OCI-LY7 (cell line): ENCODE measurements at regions not wholly inside any gene's neighbourhood (a gene's known extent, or its start where the extent isn't known, plus 50 kb on each side); places are given as distances from the start of the nearest gene placed in this dataset.

ENCODE experiments used
- EZH2phosphoT487 ChIP-seq: fragments of 200-600 bp; sonication (generic); IDR thresholded peaks from 2 replicates; pipeline ENCODE4 v1.6.1; 2018; ENCODE audit warnings: low read depth, borderline replicate concordance, mild to moderate bottlenecking, mixed run types, antibody characterized with exemption, low read length, moderate library complexity, mixed read lengths
- TF ChIP-seq, protein P1 (sequence below): fragments of 200-600 bp; sonication (generic); conservative IDR thresholded peaks from 2 replicates; pipeline ENCODE4 v1.5.1; 2014; ENCODE audit warnings: mild to moderate bottlenecking, antibody characterized with exemption, low read length, moderate library complexity, mixed read lengths

DNA sequence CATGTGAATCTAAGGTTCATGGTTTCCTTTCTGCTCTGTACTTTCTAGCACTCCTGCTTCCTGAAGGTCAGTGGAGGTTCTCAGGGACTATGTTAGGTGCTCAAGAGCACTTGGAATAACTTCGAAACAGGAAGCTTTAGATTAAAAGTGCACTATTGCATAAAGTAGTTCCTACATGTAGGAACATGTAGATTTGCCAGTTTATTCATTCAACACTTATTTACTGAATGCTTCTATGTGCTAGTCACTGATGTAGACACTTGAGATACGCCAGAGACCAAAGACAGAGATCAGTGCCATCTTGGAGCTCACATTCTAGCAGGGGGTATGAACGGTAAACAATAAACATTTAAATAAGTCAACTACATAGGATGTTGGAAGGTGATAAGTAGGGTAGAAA is 87.7 kb downstream of the DHRS2 start:
- TF ChIP-seq, protein P1, sequence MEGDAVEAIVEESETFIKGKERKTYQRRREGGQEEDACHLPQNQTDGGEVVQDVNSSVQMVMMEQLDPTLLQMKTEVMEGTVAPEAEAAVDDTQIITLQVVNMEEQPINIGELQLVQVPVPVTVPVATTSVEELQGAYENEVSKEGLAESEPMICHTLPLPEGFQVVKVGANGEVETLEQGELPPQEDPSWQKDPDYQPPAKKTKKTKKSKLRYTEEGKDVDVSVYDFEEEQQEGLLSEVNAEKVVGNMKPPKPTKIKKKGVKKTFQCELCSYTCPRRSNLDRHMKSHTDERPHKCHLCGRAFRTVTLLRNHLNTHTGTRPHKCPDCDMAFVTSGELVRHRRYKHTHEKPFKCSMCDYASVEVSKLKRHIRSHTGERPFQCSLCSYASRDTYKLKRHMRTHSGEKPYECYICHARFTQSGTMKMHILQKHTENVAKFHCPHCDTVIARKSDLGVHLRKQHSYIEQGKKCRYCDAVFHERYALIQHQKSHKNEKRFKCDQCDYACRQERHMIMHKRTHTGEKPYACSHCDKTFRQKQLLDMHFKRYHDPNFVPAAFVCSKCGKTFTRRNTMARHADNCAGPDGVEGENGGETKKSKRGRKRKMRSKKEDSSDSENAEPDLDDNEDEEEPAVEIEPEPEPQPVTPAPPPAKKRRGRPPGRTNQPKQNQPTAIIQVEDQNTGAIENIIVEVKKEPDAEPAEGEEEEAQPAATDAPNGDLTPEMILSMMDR, result no peak
- no peak for TF ChIP-seq EZH2phosphoT487
